GM06990 (cell line): ENCODE measurements at regions not wholly inside any gene's neighbourhood (a gene's known extent, or its start where the extent isn't known, plus 50 kb on each side); places are given as distances from the start of the nearest gene placed in this dataset.

Experiments used
- DNase-seq: peaks from one replicate; pipeline ENCODE4 v3.0.0-alpha.2; 2011; ENCODE audit not compliant: insufficient read length; ENCODE audit errors: extremely low read depth
- H3K27me3 ChIP-seq: replicated peaks from 2 replicates; pipeline ENCODE4 v1.6.0; 2011; ENCODE audit warnings: low read length; ENCODE audit not compliant: control insufficient read depth, insufficient read depth
- H3K36me3 ChIP-seq: 2 replicates; pipeline ENCODE4 v1.5.1; 2011; ENCODE audit warnings: low read length; ENCODE audit not compliant: control insufficient read depth, insufficient read depth
- H3K4me3 ChIP-seq: replicated peaks from 2 replicates; pipeline ENCODE4 v1.5.1; 2011; ENCODE audit warnings: low read depth, mild to moderate bottlenecking, control low read depth, low read length
- CTCF ChIP-seq: IDR thresholded peaks from 2 replicates; pipeline ENCODE4 v1.5.1; 2011; ENCODE audit warnings: low read length, control low read depth, mild to moderate bottlenecking, inconsistent platforms; ENCODE audit not compliant: insufficient read depth, poor library complexity, severe bottlenecking

GRCh38 chr3:124489506-124489905 lies 240.7 kb upstream of the UMPS start:
- Histone ChIP-seq H3K27me3 (no peaks in the 10 kb centered on the region), H3K36me3 (no peaks in the 10 kb centered on the region), H3K4me3 (no peak overlapping the region)
- TF ChIP-seq CTCF = no peak
- no peak for DNase-seq

GRCh38 chr3:124491098-124491497 lies 239.2 kb upstream of the UMPS start:
- H3K4me3 ChIP-seq = no peak overlapping the region
- no peaks in the 10 kb centered on the region for H3K36me3 ChIP-seq
- TF ChIP-seq CTCF = no peak
- H3K27me3 ChIP-seq = no peaks in the 10 kb centered on the region
- no peak for DNase-seq

GRCh38 chr3:124491875-124492274 lies 238.4 kb upstream of the UMPS start:
- no peaks in the 10 kb centered on the region for H3K36me3 ChIP-seq
- DNase-seq = no peak
- H3K27me3 ChIP-seq = no peaks in the 10 kb centered on the region
- no peak for TF ChIP-seq CTCF
- H3K4me3 ChIP-seq = no peak overlapping the region

GRCh38 chr3:124492824-124493223 lies 237.4 kb upstream of the UMPS start:
- no peak overlapping the region for H3K4me3 ChIP-seq
- no peaks in the 10 kb centered on the region for H3K27me3 ChIP-seq
- DNase-seq = no peak
- H3K36me3 ChIP-seq = no peaks in the 10 kb centered on the region
- TF ChIP-seq CTCF = peak; percentile 50

GRCh38 chr3:124496061-124496460 lies 234.2 kb upstream of the UMPS start:
- Histone ChIP-seq H3K36me3 (no peaks in the 10 kb centered on the region), H3K4me3 (no peak overlapping the region), H3K27me3 (no peaks in the 10 kb centered on the region)
- DNase-seq = no peak
- no peak for TF ChIP-seq CTCF

- no peak for DNase-seq
- no peak for TF ChIP-seq CTCF
- H3K36me3 ChIP-seq = no peaks in the 10 kb centered on the region
- H3K27me3 ChIP-seq = no peaks in the 10 kb centered on the region
- no peak overlapping the region for H3K4me3 ChIP-seq
These were observed 232.8 kb upstream of the UMPS start for GRCh38 chr3:124497487-124497886.
